IMR-90 (cell line): ENCODE measurements at regions not wholly inside any gene's neighbourhood (a gene's known extent, or its start where the extent isn't known, plus 50 kb on each side); places are given as distances from the start of the nearest gene placed in this dataset.

Experiments used
- ATAC-seq: fragments of 200-7000 bp; cut with Tn5 transposase; 2 replicates; pipeline ENCODE4 v1.9.1; 2020; ENCODE audit warnings: low read depth, mild to moderate bottlenecking, moderate library complexity
- BruUV-seq: library from RNA; stranded (reverse); fragments of 400-500 nt; replicated peaks from 2 replicates; lab custom pipeline; 2021; lab: Mats Ljungman, UMichigan
- CTCF ChIA-PET: fragments of 300-600 bp; formaldehyde crosslinking; extraction: SDS; loops from one replicate; lab custom pipeline; 2021; ENCODE audit warnings: antibody characterized with exemption; lab: Yijun Ruan, JAX
- POLR2A ChIA-PET: fragments of 300-600 bp; sonication (Branson Sonifier 250); formaldehyde crosslinking; loops from one replicate; lab custom pipeline; 2022; ENCODE audit warnings: antibody characterized with exemption; ENCODE audit not compliant: unreplicated experiment; lab: Charles Lee
- DNase-seq: peaks from one replicate; pipeline ENCODE4 v3.0.0; 2013
- H2AFZ ChIP-seq: replicated peaks from 2 replicates; pipeline ENCODE3; 2013; ENCODE audit warnings: low read length, mild to moderate bottlenecking; ENCODE audit not compliant: poor library complexity
- H2AK5ac ChIP-seq: 2 replicates; pipeline ENCODE4 v1.6.1; 2013; ENCODE audit warnings: low read depth, low read length, inconsistent platforms
- H2AK9ac ChIP-seq: replicated peaks from 2 replicates; pipeline ENCODE3; 2013; ENCODE audit warnings: mild to moderate bottlenecking, low read depth, low read length, moderate library complexity; ENCODE audit not compliant: poor library complexity
- H2BK120ac ChIP-seq: 2 replicates; pipeline ENCODE4 v1.6.1; 2013; ENCODE audit warnings: low read depth, low read length, inconsistent platforms
- H2BK15ac ChIP-seq: 3 replicates; pipeline ENCODE4 v1.6.1; 2013; ENCODE audit warnings: low read depth, low read length, inconsistent platforms
- H2BK20ac ChIP-seq: 2 replicates; pipeline ENCODE4 v1.6.1; 2013; ENCODE audit warnings: low read depth, mild to moderate bottlenecking, inconsistent platforms, low read length, moderate library complexity
- H2BK5ac ChIP-seq: 2 replicates; pipeline ENCODE4 v1.6.1; 2013; ENCODE audit warnings: mild to moderate bottlenecking, low read depth, low read length, inconsistent platforms; ENCODE audit not compliant: poor library complexity, severe bottlenecking
- H3K14ac ChIP-seq: replicated peaks from 2 replicates; pipeline ENCODE4 v1.6.1; 2013; ENCODE audit warnings: low read depth, low read length, inconsistent platforms
- H3K18ac ChIP-seq: 2 replicates; pipeline ENCODE4 v1.6.1; 2013; ENCODE audit warnings: low read depth, low read length, control low read depth
- H3K23ac ChIP-seq: 2 replicates; pipeline ENCODE4 v1.6.1; 2013; ENCODE audit warnings: low read depth, low read length, inconsistent platforms
- H3K27ac ChIP-seq: 2 replicates; pipeline ENCODE4 v1.5.1; 2013; ENCODE audit warnings: mild to moderate bottlenecking, control low read depth, low read length; ENCODE audit not compliant: insufficient read depth
- H3K27me3 ChIP-seq: 2 replicates; pipeline ENCODE4 v1.6.1; 2013; ENCODE audit warnings: low read length; ENCODE audit not compliant: control insufficient read depth, insufficient read depth
- H3K36me3 ChIP-seq: 2 replicates; pipeline ENCODE4 v1.6.1; 2013; ENCODE audit warnings: low read length, mixed read lengths; ENCODE audit not compliant: control insufficient read depth, insufficient read depth
- H3K4ac ChIP-seq: 2 replicates; pipeline ENCODE4 v1.6.1; 2013; ENCODE audit warnings: low read depth, low read length, inconsistent platforms
- H3K4me1 ChIP-seq: 2 replicates; pipeline ENCODE4 v1.6.1; 2013; ENCODE audit warnings: low read length, mixed read lengths; ENCODE audit not compliant: control insufficient read depth, insufficient read depth
- H3K4me2 ChIP-seq: 2 replicates; pipeline ENCODE4 v1.6.1; 2013; ENCODE audit warnings: low read depth, mild to moderate bottlenecking, control low read depth, low read length, moderate library complexity
- H3K4me3 ChIP-seq: 2 replicates; pipeline ENCODE4 v1.5.1; 2013; ENCODE audit warnings: low read depth, mild to moderate bottlenecking, control low read depth, low read length, moderate library complexity; ENCODE audit not compliant: insufficient read depth
- H3K56ac ChIP-seq: 2 replicates; pipeline ENCODE4 v1.6.1; 2013; ENCODE audit warnings: low read length, inconsistent platforms; ENCODE audit not compliant: insufficient read depth; ENCODE audit errors: extremely low read depth
- H3K79me1 ChIP-seq, 2 experiments: 2 replicates each; pipeline ENCODE4 v1.6.1; 2013; ENCODE audit warnings: low read length in 2 of 2, inconsistent platforms in 1 of 2, low read depth in 1 of 2
- H3K9ac ChIP-seq: 2 replicates; pipeline ENCODE4 v1.6.1; 2013; ENCODE audit warnings: low read depth, low read length, control low read depth
- H3K9me1 ChIP-seq: 2 replicates; pipeline ENCODE4 v1.6.1; 2013; ENCODE audit warnings: low read length, inconsistent platforms; ENCODE audit not compliant: insufficient read depth
- H3K9me3 ChIP-seq: 2 replicates; pipeline ENCODE4 v1.6.1; 2013; ENCODE audit warnings: low read length; ENCODE audit not compliant: control insufficient read depth, insufficient read depth
- H4K20me1 ChIP-seq: 2 replicates; pipeline ENCODE4 v1.6.1; 2013; ENCODE audit warnings: low read length, inconsistent platforms; ENCODE audit not compliant: insufficient read depth
- H4K5ac ChIP-seq: 2 replicates; pipeline ENCODE4 v1.6.1; 2013; ENCODE audit warnings: mild to moderate bottlenecking, low read depth, low read length, control low read depth
- H4K8ac ChIP-seq, 2 experiments: 2 replicates each; pipeline ENCODE4 v1.6.1; 2013; ENCODE audit warnings: low read depth in 2 of 2, low read length in 2 of 2, control low read depth in 1 of 2, inconsistent platforms in 1 of 2
- H4K91ac ChIP-seq: 2 replicates; pipeline ENCODE4 v1.6.1; 2013; ENCODE audit warnings: low read depth, low read length, inconsistent platforms; ENCODE audit not compliant: insufficient read depth
- BHLHE40 ChIP-seq: fragments of 150-350 bp; IDR thresholded peaks from 2 replicates; pipeline ENCODE4 v1.6.1; 2016; ENCODE audit warnings: mild to moderate bottlenecking, low read depth, low read length
- CEBPB ChIP-seq: IDR thresholded peaks from 2 replicates; pipeline ENCODE4 v1.6.1; 2012; ENCODE audit warnings: low read depth, low read length, improper control_type of control experiment
- CHD1 ChIP-seq: IDR thresholded peaks from 2 replicates; pipeline ENCODE4 v1.6.1; 2012; ENCODE audit warnings: low read depth, low read length, improper control_type of control experiment
- CTCF ChIP-seq: conservative IDR thresholded peaks from 2 replicates; pipeline ENCODE4 v1.5.1; 2012; ENCODE audit warnings: mild to moderate bottlenecking, low read depth, low read length, improper control_type of control experiment
- ELK1 ChIP-seq: fragments of 150-350 bp; IDR thresholded peaks from 2 replicates; pipeline ENCODE4 v1.6.1; 2016; ENCODE audit warnings: low read depth, mild to moderate bottlenecking, low read length, moderate library complexity, borderline replicate concordance
- FOS ChIP-seq: fragments of 150-350 bp; IDR thresholded peaks from 2 replicates; pipeline ENCODE4 v1.6.1; 2016; ENCODE audit warnings: low read depth, low read length
- MAFK ChIP-seq: IDR thresholded peaks from 2 replicates; pipeline ENCODE4 v1.6.1; 2012; ENCODE audit warnings: low read depth, low read length, improper control_type of control experiment
- MAZ ChIP-seq: IDR thresholded peaks from 2 replicates; pipeline ENCODE4 v1.6.1; 2012; ENCODE audit warnings: low read depth, mild to moderate bottlenecking, low read length, improper control_type of control experiment, moderate library complexity, borderline replicate concordance
- MXI1 ChIP-seq: IDR thresholded peaks from 2 replicates; pipeline ENCODE4 v1.6.1; 2012; ENCODE audit warnings: low read depth, mild to moderate bottlenecking, low read length, moderate library complexity, borderline replicate concordance
- NFE2L2 ChIP-seq: fragments of 150-350 bp; IDR thresholded peaks from 2 replicates; pipeline ENCODE4 v1.6.1; 2016; ENCODE audit warnings: low read depth, mild to moderate bottlenecking, low read length
- POLR2A ChIP-seq: IDR thresholded peaks from 2 replicates; pipeline ENCODE4 v1.6.1; 2012; ENCODE audit warnings: mild to moderate bottlenecking, low read depth, low read length
- RAD21 ChIP-seq: IDR thresholded peaks from 2 replicates; pipeline ENCODE4 v1.6.1; 2012; ENCODE audit warnings: low read length, improper control_type of control experiment
- RCOR1 ChIP-seq: IDR thresholded peaks from 2 replicates; pipeline ENCODE4 v1.6.1; 2012; ENCODE audit warnings: mild to moderate bottlenecking, low read length, improper control_type of control experiment; ENCODE audit not compliant: insufficient replicate concordance
- RFX5 ChIP-seq: IDR thresholded peaks from 2 replicates; pipeline ENCODE4 v1.8.0; 2012; ENCODE audit warnings: low read depth, mild to moderate bottlenecking, low read length, moderate library complexity
- SMC3 ChIP-seq: fragments of 150-350 bp; IDR thresholded peaks from 2 replicates; pipeline ENCODE4 v1.6.1; 2016; ENCODE audit warnings: low read depth, mild to moderate bottlenecking, antibody characterized with exemption, low read length, moderate library complexity
- USF2 ChIP-seq: fragments of 150-350 bp; IDR thresholded peaks from 2 replicates; pipeline ENCODE4 v1.6.1; 2017; ENCODE audit warnings: mild to moderate bottlenecking, antibody characterized with exemption, low read length, low read depth
- WGBS, 2 experiments: methylation state at CpG; one replicate each; pipeline versions ENCODE4 v1.1.5 to v1.1.7; 2013; ENCODE audit warnings: missing lambda C conversion rate in 2 of 2; ENCODE audit not compliant: insufficient read length in 1 of 2; ENCODE audit errors: extremely low coverage in 2 of 2; 5-methylcytosine and 5-hydroxymethylcytosine counted together
- dilution Hi-C: fragments of 300-500 bp; cut with HindIII; formaldehyde crosslinking; loops from one replicate; pipeline ENCODE4 v1.14.3; 2018; ENCODE audit warnings: low sequenced_read_pairs; ENCODE audit not compliant: unreplicated experiment
- in situ Hi-C: fragments of 300-500 bp; cut with MboI; formaldehyde crosslinking; loops from 3 replicates; pipeline ENCODE4 v1.14.3; 2019; ENCODE audit warnings: low sequenced_read_pairs, inconsistent platforms, mixed read lengths
- intact Hi-C: fragments of 100-400 bp; cut with micrococcal nuclease; formaldehyde crosslinking; loops from 2 replicates; pipeline ENCODE4 v1.10.0; 2022

DNA sequence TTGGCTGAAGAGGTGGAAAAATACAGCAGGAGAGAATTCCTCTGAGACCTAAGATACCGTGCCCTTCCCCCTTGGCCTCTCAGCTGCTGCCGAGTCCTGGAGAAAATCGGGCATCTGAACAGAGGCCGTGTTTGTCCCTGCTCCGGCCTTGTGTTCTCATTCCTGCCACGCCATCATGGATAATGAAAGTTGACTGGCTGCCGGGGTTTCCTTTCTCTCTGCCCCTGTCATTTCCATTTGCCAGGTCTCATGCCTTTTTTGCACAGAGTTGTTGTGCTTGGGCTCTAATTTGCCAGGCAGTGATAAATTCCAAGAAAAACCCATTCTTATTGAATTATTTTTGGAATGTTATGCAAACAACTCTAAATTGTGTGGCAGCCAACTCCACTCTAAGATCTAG lies 496.9 kb upstream of the TNP1 start:
- no peak overlapping the region for H3K56ac ChIP-seq
- peak overlapping the region; percentile 84 for H3K4ac ChIP-seq
- no CpG with 5 or more reads among the region's 7 CpGs for WGBS, 2 experiments
- ATAC-seq (no peak), DNase-seq (no peak)
- no peaks in the 10 kb centered on the region for H4K20me1 ChIP-seq
- peaks cover 11% of the 10 kb centered on the region for H3K9me1 ChIP-seq
- H3K9ac ChIP-seq: no peak overlapping the region
- peak overlapping the region; percentile 66 for H2AFZ ChIP-seq
- H3K4me3 ChIP-seq: no peak overlapping the region
- no peak overlapping the region for H3K4me2 ChIP-seq
- peak overlapping the region; percentile 41; the same call in 1 of the 2 replicates for H3K27ac ChIP-seq
- intact Hi-C loops: no loop called here
- H4K8ac ChIP-seq: peak overlapping the region; percentile 18 to 77; a peak in 3 of 4 replicates
- peak overlapping the region; percentile 84 for H2BK20ac ChIP-seq
- in situ Hi-C loops: no loop called here
- no peak for TF ChIP-seq RFX5
- TF ChIP-seq NFE2L2: no peak
- TF ChIP-seq RAD21: no peak
- TF ChIP-seq USF2: no peak
- TF ChIP-seq SMC3: no peak
- TF ChIP-seq CHD1: no peak
- no peak for TF ChIP-seq POLR2A
- TF ChIP-seq CEBPB: no peak
- TF ChIP-seq MAZ: no peak
- no peak for TF ChIP-seq BHLHE40
- no peak for TF ChIP-seq RCOR1
- TF ChIP-seq CTCF: no peak
- TF ChIP-seq MXI1: no peak
- no peak for TF ChIP-seq ELK1
- TF ChIP-seq MAFK: no peak
- no peak for TF ChIP-seq FOS
- H2BK120ac ChIP-seq: peak overlapping the region; percentile 100
- H3K9me3 ChIP-seq: no peaks in the 10 kb centered on the region
- H3K36me3 ChIP-seq: no peaks in the 10 kb centered on the region; the same call in 1 of the 2 replicates
- peak overlapping the region; percentile 8; the same call in 1 of the 2 replicates for H3K23ac ChIP-seq
- peak overlapping the region; percentile 84 for H2AK5ac ChIP-seq
- H4K91ac ChIP-seq: peak overlapping the region; percentile 81
- dilution Hi-C loops: no loop called here
- peak overlapping the region; percentile 61 for H4K5ac ChIP-seq
- POLR2A ChIA-PET: no interaction called here
- H3K27me3 ChIP-seq: no peaks in the 10 kb centered on the region
- peaks cover 29% of the 10 kb centered on the region for H3K4me1 ChIP-seq
- peak overlapping the region; percentile 79 for H3K14ac ChIP-seq
- BruUV-seq: no TSS peak
- peak overlapping the region; percentile 38 for H2AK9ac ChIP-seq
- CTCF ChIA-PET: interaction anchor here (1.1 kb wide), 1 partner anchor 154 kb away, joined by 4 read pairs; no protein-coding TSS in a partner anchor
- H3K79me1 ChIP-seq: peaks cover 0 to 7% of the 10 kb centered on the region in 2 experiments; a peak in 3 of 4 replicates
- H2BK5ac ChIP-seq: peak overlapping the region; percentile 36
- H3K18ac ChIP-seq: peak overlapping the region; percentile 53
- peak overlapping the region; percentile 86; the same call in 2 of the 3 replicates for H2BK15ac ChIP-seq
